ENCODE measurements at regions not wholly inside any gene's neighbourhood (a gene's known extent, or its start where the extent isn't known, plus 50 kb on each side); places are given as distances from the start of the nearest gene placed in this dataset.

DNA sequence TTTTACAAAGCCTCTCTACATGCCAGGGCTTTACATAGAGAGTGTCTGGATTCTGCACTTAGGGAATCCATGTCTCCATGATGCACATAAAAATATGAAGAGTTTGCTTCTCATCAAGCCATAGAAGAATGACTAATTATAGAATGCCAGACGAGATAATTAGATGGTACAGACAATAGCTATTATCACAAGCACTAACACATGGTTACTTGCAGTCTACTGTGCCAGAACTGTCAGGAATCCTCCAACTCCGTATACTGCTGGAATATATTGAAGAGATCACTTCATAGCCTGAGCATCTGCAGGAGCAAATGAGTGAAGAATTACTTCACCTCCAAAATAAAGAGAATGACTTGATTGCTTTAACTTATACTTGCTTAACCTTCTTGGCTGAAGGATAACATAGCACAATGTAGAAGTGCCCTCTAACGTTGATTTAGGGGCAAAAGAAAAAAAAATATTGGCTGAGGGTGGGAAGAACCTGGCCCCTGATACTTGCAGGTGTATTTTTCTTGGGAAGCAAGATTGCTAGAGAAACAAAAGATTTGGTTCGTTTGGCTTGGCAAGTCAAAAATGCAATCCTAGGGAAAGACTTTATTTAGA is 272.8 kb upstream of the FAR2 start:
- DNase-seq (ENCODE audit: low read depth in 3 of 3, low spot score in 2 of 3), result no peak

- no peak for DNase-seq (ENCODE audit: low read depth in 3 of 3, low spot score in 2 of 3)
These were observed 271.2 kb upstream of the FAR2 start for GRCh38 chr12:28877854-28878253.

- DNase-seq (ENCODE audit: low read depth in 3 of 3, low spot score in 2 of 3), result no peak
These were observed 270.4 kb upstream of the FAR2 start for GRCh38 chr12:28878629-28879028.

DNA sequence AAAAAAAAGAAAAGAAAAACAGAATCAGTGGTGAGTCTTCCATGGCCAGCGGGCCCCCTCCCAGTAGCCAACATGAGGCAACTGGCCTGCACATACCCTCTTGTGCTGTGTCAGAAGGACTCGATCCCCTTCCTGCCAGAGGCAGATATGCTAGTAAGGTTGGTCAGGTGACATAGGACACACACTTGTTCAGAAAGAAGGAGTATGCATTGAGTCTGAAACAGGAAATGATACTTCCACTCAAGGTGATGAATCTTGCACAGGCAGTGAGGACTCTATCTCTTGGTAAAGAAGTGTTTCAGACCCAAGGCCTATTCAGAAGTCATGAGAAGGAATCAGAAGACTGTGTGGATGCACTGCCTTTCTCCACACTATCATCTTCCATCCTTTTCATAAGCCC is 269.7 kb upstream of the FAR2 start:
- DNase-seq (ENCODE audit: low read depth in 3 of 3, low spot score in 2 of 3), result no peak

- no peak for DNase-seq (ENCODE audit: low read depth in 3 of 3, low spot score in 2 of 3)
These were observed 266.6 kb upstream of the FAR2 start for GRCh38 chr12:28882444-28882843.

GRCh38 chr12:28883406-28883997 is 265.6 kb upstream of the FAR2 start:
- no peak for DNase-seq (ENCODE audit: low read depth in 3 of 3, low spot score in 2 of 3)

GRCh38 chr12:28884904-28885679 is 264.0 kb upstream of the FAR2 start:
- no peak for DNase-seq (ENCODE audit: low read depth in 3 of 3, low spot score in 2 of 3)

- DNase-seq (ENCODE audit: low read depth in 3 of 3, low spot score in 2 of 3), result no peak
These were observed 263.1 kb upstream of the FAR2 start for GRCh38 chr12:28885928-28886327.

- no peak for DNase-seq (ENCODE audit: low read depth in 3 of 3, low spot score in 2 of 3)
These were observed 261.6 kb upstream of the FAR2 start for GRCh38 chr12:28887461-28887990.

- DNase-seq (ENCODE audit: low read depth in 3 of 3, low spot score in 2 of 3), result no peak
These were observed 258.4 kb upstream of the FAR2 start for GRCh38 chr12:28890664-28891063.

DNA sequence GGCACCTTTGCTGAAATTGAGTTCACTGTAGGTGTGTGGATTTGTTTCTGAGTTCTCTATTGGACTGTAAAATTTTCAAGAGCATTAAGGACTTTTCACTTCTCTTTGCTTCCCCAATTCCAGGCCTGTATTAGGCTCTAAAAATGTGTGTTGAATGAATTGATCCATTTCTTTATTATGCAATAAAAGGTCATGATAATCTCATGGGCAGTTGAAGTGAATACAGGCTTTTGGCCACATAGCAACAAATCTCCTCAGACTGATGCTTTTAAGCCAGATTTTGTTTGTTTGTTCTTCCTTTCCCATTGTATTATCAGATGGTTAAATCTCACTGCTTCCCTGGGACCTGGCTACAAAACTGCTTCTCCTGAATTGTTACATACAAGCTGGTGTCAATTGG is 258.0 kb upstream of the FAR2 start:
- no peak for DNase-seq (ENCODE audit: low read depth in 3 of 3, low spot score in 2 of 3)

GRCh38 chr12:28893365-28893764 is 255.7 kb upstream of the FAR2 start:
- no peak for DNase-seq (ENCODE audit: low read depth in 3 of 3, low spot score in 2 of 3)

DNA sequence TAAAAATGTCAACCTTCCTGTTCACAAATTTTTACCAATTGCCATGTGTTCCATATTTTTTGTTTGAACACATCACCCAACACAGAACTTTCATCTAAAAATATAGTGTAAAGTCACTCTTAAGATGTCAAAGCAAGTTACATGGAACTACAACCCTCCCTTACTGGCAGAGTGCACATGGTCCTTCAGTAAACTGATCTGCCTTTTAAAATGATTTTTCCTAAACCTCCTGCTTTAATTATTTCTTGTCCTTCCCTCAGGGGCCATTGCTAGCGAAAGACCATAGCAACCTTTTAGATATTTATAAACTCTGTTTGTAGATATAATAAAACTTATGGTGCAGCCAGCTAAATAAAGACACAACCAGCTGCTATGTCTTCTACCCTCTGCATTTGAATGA is 255.2 kb upstream of the FAR2 start:
- no peak for DNase-seq (ENCODE audit: low read depth in 3 of 3, low spot score in 2 of 3)

- no peak for DNase-seq (ENCODE audit: low read depth in 3 of 3, low spot score in 2 of 3)
These were observed 252.7 kb upstream of the FAR2 start for GRCh38 chr12:28896421-28896820.

DNA sequence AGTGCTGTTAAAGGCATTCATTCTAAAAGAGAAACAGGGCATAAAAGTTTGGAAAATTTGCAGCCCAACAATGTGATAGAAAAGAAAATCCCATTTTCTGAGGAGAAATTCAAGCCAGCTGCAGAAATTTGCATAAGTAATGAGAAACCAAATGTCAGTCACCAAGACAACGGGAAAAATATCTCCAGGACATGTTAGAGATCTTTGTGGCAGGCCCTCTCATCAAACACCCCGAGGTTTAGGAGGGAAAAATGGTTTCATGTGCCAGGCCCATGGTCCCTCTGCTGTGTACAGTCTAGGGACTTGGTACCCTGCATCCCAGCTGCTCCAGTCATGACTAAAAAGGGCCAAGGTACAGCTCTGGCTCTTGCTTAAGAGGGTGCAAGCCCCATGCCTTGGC is 251.0 kb upstream of the FAR2 start:
- DNase-seq (ENCODE audit: low read depth in 3 of 3, low spot score in 2 of 3), result no peak

DNA sequence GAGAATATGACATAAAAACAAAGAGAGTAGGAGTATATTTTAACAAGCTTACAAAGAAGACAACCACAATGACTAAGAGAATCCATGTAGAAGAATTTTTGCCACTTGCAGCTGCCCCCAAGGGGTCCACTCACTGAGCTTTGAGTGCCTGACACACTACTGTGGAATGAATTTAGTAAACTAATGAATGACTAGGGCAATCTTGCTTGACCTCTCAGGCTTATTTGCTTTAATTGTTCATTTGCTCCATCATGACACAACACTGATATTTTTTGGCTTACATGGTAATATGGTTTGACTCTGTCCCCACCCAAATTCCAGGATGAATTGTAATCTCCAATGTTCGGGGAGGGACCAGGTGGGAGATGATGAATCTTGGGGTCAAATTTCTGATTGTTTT is 249.1 kb upstream of the FAR2 start:
- no peak for DNase-seq (ENCODE audit: low read depth in 3 of 3, low spot score in 2 of 3)

DNA sequence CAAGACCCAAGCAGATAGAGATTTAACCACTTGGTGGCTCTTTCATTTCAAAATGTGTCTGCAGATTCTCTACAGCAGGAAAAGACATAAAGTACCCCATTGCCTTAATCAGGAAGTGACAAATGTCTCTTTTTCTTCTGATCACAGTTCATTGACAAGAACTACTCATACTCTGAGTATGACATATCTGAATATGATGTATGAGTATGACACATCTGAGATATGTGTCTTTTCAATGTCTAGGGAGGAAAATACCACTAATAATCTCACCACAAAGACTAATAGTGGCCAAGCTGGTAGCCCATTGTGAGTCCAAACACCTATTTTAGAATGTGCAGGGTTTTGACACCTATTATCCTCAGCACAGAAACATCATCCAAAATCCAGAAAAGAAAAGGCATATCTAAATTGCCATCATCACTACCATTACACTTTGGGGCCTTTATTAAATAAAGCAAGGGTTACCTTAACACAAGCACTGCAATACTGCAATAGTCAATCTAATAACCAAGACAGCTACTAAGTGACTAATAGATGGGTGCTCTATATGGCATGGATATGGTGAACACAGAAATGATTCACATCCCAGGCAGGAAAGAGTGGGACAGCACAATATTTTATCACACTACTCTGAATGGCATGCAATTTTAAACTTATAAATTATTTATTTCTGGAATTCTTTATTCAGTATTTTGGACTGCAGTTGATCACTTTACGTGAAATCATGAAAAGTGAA is 243.7 kb upstream of the FAR2 start:
- DNase-seq (ENCODE audit: low read depth in 3 of 3, low spot score in 2 of 3), result no peak

DNA sequence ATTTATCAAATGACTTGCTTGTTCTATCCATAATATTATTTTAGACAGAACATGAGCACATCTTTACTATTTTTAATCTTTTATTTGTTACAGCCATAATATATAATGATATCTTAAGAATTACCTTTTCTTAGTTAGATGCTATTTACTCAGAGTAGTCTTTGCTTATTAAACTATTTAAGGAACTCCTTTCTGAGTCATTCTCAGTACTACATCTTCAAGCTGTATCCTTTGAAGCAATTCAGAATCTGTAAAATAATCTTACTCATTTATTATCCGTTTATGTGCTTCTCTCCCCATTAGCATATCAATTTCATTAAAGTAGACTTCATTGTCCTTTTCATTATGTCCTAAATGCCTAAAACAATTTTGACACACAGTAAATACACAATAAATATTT is 240.4 kb upstream of the FAR2 start:
- no peak for DNase-seq (ENCODE audit: low read depth in 3 of 3, low spot score in 2 of 3)

DNA sequence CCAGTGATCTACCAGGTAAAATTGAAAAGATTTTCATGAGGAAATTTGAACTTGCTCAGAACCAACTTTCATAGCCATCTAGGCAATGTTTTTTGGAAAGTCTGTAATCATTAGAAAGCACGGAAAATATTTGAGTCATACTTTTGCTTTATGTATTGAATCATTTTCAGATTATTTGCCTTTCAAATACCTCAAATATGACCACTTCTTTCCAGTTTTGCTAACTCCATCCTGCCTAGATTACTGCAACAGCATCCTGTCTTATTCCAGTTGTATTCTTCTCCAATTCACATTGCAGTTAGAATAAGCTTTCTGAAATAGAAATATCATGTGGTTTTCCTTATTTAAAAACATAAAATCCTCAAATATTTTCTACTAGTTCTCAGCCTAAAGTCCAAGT is 239.8 kb upstream of the FAR2 start:
- DNase-seq (ENCODE audit: low read depth in 3 of 3, low spot score in 2 of 3), result no peak

- DNase-seq (ENCODE audit: low read depth in 3 of 3, low spot score in 2 of 3), result no peak
These were observed 223.2 kb upstream of the FAR2 start for GRCh38 chr12:28925719-28926376.

DNA sequence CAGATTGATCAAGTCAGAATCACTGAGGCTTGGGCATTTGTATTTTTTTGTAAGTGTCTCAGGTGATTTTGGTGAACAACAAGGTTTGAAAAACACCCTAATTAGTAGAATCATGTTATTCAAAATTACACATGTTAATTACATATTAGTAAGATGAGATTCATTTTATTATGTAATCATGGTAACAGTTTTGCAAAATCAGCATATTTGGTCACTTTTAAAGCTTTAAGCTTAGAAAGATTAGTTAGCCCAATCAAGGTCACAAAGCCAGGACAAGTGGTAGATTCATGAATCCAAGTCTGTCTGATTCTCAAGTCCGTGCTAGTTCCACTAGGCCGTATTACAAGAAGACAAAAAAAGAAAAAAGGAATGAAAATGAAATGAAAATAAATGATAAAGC is 218.4 kb upstream of the FAR2 start:
- no peak for DNase-seq (ENCODE audit: low read depth in 3 of 3, low spot score in 2 of 3)

Measured in right renal cortex interstitium (tissue), 3 donors.